SKM-1 (cell line): ENCODE measurements at regions not wholly inside any gene's neighbourhood (a gene's known extent, or its start where the extent isn't known, plus 50 kb on each side); places are given as distances from the start of the nearest gene placed in this dataset.
"Not testable (repeated sequence)": the region's sequence is repeated elsewhere in the genome, so short reads cannot be mapped to it uniquely, and the experiment has no call there.

ENCODE experiments used
- DNase-seq: peaks from one replicate; lab custom pipeline; 2025; ENCODE audit not compliant: unreplicated experiment; lab: John Stamatoyannopoulos, UW

GRCh38 chr5:114830114-114830513 lies 339.6 kb downstream of the TRIM36 start:
- DNase-seq, result no peak

DNA sequence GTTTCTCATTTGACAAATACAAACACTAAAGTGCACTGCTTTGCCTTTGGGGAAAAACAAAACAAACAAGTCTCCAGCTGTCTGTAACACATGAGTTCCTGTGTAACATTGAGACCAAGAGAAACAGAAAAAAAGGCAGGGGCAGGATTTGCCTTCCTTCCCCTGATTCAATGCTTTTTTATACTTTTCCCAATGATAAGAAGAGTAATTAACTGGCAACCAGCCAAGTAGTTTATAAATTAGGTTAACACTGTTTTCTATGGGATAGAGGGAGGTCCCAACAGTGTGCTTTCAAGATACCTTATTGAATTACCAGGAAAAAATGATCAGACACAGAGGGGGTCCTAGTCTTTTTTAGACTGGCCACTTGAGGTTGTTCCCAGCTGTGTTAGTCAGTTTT lies 346.8 kb downstream of the TRIM36 start:
- DNase-seq, result no peak

DNA sequence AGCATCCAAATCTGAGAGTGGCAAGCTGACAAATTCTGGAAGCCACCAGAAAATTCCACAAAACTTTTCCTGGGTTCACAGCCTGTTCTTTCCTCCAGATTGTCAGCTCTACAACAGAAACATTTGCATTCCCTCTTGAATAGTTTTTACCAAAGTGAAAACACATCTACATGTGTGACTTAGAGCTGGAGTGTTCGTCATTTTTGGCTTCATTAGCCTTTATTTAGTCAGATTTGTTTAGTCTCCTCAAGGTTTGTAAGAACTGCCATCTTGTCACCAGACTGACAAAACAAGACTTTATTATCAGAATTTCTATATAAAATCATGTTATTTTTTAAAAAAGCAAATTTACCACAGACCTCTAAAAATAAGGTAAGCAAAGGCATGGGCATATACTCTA lies 347.3 kb downstream of the TRIM36 start:
- no peak for DNase-seq

GRCh38 chr5:114790403-114790792 lies 379.3 kb downstream of the TRIM36 start:
- DNase-seq, result no peak

DNA sequence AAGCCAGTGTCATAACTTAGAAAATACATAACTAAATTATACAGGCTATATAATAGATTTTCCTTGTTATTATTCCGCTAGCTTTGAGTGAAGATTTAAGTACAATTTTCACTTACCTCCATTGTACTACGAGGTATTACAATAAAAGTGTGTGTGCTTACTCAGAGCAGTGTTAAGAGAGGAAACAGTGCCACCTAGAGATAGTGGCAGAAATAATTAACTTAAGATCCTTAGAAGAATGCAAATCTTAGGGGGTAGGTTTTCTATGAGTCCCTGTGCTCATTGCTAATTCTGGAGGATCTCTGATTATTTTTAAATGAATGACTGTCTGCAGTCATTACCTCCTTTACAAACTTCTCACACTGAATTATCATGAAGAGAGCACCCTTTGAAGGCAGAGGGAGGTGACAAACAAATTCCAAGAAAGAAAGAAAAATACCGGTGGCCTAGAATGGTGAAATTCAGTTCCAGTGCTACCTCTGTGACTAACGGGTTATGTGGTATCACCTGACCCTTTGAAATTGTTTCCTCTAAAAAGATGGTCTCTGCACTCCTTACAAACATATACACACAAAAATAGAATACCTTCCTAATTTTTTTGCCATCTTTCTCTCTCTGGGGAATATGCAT lies 379.8 kb downstream of the TRIM36 start:
- peak; percentile 16 for DNase-seq

DNA sequence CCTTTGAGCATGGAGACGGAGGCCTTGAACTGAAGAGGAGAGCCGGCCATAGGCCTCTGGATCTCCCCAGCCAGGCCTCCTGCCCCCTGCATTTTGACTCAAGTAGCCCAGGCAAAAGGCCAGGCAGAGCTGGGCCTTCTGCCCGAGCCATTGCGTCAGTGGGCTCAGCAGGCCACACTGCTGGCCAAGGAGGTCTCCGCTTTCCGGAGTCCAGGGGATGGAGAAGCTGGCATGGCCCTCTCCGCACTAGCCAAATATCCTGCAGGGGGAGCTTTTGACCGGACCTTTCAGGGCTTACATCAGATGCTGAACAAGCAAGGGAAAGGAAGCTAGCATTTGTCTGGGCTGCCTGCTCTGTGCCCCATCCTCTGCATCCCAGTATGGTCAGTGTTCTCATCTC lies 386.8 kb downstream of the TRIM36 start:
- DNase-seq, result no peak

- no peak for DNase-seq
These were observed 387.5 kb downstream of the TRIM36 start for GRCh38 chr5:114782177-114782576.

DNA sequence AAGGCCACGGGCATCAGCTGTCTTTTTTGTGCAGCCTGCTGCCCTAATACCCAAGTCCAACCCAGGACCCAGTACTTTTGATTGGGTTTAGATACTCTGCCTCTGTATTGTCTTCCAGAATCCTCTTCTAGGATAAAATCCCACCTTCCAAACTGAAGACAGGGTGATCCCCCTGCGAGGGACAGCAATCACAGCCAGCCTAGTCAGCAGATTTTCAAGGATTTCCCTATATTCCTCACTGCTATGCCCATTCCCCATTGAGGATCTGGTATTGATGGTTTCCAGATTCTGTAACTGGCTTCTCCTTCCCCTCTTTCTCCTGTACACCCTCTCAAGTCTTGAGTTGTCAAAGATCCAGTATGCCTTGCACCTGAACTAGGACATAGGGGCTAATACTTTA lies 389.4 kb downstream of the TRIM36 start:
- no peak for DNase-seq

- DNase-seq, result no peak
These were observed 382.5 kb downstream of the KCNN2 start for GRCh38 chr5:114744406-114744805.

GRCh38 chr5:114734238-114734637 lies 372.4 kb downstream of the KCNN2 start:
- DNase-seq, result no peak

DNA sequence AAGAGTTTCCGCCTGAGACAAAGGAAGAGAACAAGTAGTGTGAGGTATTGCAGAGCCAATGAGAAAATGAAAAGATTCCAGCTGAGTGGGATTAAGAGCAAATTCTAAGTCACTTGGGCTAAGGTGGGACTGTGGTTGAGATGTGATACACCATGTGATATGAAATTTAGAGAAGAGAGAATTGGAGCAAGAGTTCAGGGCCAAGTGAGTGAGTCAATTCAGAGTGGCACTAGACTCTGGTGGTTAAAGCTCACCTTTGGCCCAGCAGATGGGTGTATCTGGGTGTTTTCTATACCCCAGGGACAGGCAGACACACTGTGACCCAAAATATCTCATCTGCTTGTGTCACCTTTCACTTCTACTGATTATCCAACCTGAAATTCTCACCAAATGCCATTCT lies 368.1 kb downstream of the KCNN2 start:
- DNase-seq, result no peak

DNA sequence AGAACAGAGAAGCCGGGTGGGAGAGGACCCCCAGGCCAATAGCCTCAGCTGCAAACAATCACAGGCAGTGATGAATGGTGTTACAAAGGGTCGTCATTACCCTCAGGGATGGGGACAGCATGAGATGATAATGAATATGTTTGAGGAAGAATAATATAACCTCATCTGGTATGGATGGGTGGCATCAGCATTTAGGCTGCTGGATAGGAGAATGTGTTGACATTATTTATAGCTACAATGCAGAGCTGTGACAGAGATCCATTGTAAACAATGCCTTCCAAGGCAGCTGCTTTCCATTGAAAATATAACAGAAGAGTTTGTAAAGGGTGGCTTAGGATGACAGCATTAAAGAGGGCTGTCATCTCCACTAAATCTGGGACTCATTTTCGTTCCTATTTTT lies 365.5 kb downstream of the KCNN2 start:
- DNase-seq, result no peak

DNA sequence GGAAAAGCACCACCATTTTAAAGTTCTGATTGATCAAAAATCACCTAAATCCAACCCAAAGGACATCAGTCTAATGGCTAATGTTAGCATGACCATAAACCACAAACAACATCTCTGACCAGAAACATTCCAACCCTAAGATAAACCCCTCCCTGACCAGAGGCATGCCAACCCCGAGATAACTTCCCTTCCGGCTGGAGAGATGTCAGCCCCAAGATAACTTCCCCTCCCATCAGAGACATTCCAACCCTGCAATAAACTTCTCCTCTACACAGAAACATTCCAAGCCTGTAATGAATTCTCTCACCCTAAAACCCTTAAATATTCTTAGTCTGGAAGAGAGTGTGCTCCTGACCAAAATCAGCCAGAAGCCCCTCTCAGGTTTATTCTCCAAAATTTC lies 364.3 kb downstream of the KCNN2 start:
- no peak for DNase-seq

DNA sequence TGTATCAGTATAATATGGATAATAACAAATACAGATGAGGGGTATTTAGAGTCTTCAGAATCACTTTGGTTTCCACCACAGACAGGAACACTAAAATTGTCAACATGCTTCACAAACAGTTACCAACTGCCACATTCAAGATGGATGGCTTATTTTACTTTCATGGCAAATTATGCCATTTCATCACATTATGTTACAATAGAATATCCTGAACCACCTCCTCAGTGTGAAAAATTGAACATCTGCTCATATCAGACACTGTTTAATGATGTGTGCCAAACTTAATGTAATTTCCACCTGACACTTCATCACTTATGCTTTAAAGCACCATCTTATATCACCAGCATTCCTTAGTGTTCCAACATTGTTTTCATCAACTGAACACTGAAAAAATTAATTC lies 357.4 kb downstream of the KCNN2 start:
- DNase-seq, result no peak

- no peak for DNase-seq
These were observed 355.1 kb downstream of the KCNN2 start for GRCh38 chr5:114716955-114717354.

DNA sequence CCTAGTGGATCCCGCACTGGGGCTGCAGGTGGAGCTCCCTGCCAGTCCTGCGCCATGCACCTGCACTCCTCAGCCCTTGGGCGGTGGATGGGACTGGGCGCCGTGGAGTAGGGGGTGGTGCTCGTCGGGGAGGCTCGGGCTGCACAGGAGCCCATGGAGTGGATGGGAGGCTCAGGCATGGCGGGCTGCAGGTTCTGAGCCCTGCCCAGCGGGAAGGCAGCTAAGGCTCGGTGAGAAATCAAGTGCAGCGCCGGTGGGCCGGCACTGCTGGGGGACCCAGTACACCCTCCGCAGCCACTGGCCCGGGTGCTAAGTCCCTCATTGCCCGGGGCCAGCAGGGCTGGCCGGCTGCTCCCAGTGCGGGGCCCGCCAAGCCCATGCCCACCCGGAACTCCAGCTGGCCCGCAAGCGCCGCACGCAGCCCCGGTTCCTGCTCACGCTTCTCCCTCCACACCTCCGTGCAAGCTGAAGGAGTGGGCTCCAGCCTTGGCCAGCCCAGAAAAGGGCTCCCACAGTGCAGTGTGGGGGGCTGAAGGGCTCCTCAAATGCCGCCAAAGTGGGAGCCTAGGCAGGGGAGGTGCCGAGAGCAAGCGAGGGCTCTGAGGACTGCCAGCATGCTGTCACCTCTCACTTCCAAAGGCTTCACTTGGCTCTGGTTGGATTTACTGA lies 342.5 kb downstream of the KCNN2 start:
- DNase-seq, result not testable (repeated sequence)

GRCh38 chr5:114702731-114703130 lies 340.9 kb downstream of the KCNN2 start:
- no peak for DNase-seq

GRCh38 chr5:114702136-114702535 lies 340.3 kb downstream of the KCNN2 start:
- DNase-seq, result no peak

GRCh38 chr5:114700823-114701222 lies 339.0 kb downstream of the KCNN2 start:
- no peak for DNase-seq

DNA sequence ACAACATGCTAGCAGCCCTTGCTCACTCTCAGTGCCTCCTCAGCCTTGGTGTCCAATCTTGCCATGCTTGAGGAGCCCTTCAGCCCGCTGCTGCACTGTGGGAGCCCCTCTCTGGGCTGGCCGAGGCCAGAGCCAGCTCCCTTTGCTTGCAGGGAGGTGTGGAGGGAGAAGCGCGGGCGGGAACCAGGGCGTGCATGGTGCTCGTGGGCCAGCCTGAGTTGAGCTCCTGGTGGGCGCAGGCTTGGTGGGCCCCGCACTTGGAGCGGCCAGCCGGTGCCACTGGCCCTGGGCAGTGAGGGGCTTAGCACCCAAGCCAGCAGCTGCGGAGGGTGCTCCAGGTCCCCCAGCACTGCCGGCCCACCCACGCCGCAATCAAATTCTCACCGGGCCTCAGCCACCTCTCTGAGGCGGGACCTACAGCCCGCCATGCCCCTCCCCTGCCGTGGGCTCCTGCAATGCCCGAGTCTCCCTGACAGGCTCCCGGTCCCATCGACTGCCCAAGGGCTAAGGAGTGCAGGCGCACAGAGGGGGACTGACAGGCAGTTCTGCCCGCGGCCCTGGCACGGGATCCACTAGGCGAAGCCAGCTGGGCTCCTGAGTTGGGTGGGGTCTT lies 333.5 kb downstream of the KCNN2 start:
- DNase-seq, result no peak

- no peak for DNase-seq
These were observed 324.5 kb downstream of the KCNN2 start for GRCh38 chr5:114686356-114686755.

- no peak for DNase-seq
These were observed 316.9 kb downstream of the KCNN2 start for GRCh38 chr5:114678778-114679177.

DNA sequence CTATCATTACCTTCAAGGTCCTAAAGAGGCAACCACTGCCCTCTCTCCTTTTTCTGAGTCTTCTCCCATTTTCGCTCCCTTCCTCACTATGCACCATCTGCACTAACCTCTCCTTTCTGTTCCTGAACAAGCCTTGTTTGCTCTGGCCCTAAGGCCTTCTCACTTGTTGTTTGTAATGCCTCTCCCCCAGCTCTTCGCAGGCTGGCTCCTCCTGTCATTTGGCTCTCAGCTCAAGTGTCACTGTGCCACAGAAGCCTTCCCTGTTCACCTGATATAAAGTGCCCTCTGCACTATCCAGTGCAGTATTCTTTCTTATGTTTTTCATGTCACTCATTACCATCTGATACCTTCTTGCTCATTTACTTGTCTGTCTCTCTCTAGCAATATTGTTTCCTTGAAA lies 303.7 kb downstream of the KCNN2 start:
- DNase-seq, result no peak
